ENCODE measurements at regions not wholly inside any gene's neighbourhood (a gene's known extent, or its start where the extent isn't known, plus 50 kb on each side); places are given as distances from the start of the nearest gene placed in this dataset.

GRCh38 chr19:28948566-28948965 is 264.4 kb downstream of the UQCRFS1 start:
- POLR2A ChIA-PET, result no interaction called here
- CTCF ChIA-PET, result no interaction called here

- ChIA-PET CTCF (no interaction called here), POLR2A (no interaction called here)
Observed at GRCh38 chr19:28948026-28948425, 264.9 kb downstream of the UQCRFS1 start.

GRCh38 chr19:28943651-28944050 is 269.3 kb downstream of the UQCRFS1 start:
- CTCF ChIA-PET, result no interaction called here

GRCh38 chr19:28941833-28942232 is 271.1 kb downstream of the UQCRFS1 start:
- POLR2A ChIA-PET, result no interaction called here

More at GRCh38 chr19:28943651-28944050, 269.3 kb downstream of the UQCRFS1 start:
- POLR2A ChIA-PET, result no interaction called here

GRCh38 chr19:28940751-28941500 is 272.0 kb downstream of the UQCRFS1 start:
- ChIA-PET CTCF (no interaction called here), POLR2A (no interaction called here)

More at GRCh38 chr19:28941833-28942232, 271.1 kb downstream of the UQCRFS1 start:
- CTCF ChIA-PET, result no interaction called here

DNA sequence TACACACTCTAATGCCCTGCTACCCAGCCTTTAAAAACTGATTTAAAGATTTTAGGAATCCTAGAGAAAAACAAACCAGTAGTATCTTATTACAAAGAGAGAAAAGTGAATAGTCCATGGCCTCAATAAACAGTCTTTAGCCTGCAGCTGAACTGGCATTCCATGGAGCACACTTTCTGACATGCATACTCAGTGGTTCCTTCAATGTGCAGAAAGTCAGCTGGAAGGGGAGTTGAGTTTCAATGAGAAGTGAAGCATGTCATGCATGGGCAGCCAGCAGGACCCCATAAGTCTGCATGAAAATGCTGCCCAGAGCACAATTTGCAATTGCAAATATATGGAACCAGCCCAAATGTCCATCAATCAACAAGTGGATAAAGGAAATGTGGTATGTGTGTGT is 273.7 kb downstream of the UQCRFS1 start:
- ChIA-PET POLR2A (no interaction called here), CTCF (no interaction called here)

GRCh38 chr19:28936001-28936400 is 276.9 kb downstream of the UQCRFS1 start:
- ChIA-PET CTCF (no interaction called here), POLR2A (no interaction called here)

DNA sequence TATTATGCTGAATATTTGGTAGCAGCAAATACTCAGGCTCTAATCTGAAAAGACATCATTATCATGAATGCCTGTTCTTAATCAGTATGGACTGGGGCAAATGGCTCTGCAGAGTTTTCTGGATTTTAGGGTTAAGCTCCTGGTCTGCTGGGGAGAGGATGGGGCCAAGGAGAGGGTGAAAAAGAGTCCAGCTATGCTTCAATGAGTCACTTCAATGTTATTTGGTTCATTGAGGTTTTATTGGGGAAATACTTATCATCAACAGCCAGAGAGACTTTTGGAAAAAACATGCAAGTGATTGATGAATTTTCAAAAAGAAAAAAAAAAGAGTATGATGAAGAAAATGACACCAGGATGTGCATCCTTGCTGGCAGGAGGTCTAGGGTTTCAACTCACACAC is 278.3 kb downstream of the UQCRFS1 start:
- CTCF ChIA-PET, result no interaction called here
- POLR2A ChIA-PET, result no interaction called here

- ChIA-PET CTCF (no interaction called here), POLR2A (no interaction called here)
Observed at GRCh38 chr19:28933039-28933438, 279.9 kb downstream of the UQCRFS1 start.

GRCh38 chr19:28932446-28932845 is 280.5 kb downstream of the UQCRFS1 start:
- ChIA-PET POLR2A (no interaction called here), CTCF (no interaction called here)

DNA sequence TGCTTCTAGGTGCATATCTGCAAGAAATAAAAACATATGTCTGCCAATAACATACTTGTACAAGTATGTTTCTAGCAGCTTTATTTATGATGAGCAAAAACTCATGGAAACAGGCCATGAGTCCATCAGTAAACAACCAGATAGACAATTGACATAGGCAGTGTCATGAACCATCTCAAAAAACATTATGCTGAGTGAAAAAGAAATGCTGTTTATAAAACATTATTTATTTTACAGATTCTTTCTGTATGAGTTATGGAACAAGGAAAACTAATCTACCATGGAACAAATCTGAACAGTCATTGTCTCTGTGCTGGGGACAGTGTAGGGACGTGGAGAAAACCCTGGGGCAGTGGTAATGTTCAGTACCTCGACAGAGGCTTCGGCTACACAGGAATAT is 283.9 kb downstream of the UQCRFS1 start:
- POLR2A ChIA-PET, result no interaction called here
- CTCF ChIA-PET, result no interaction called here

GRCh38 chr19:28927456-28927855 is 285.5 kb downstream of the UQCRFS1 start:
- ChIA-PET CTCF (no interaction called here), POLR2A (no interaction called here)

GRCh38 chr19:28920269-28921066 is 292.5 kb downstream of the UQCRFS1 start:
- CTCF ChIA-PET, result no interaction called here
- POLR2A ChIA-PET, result no interaction called here

DNA sequence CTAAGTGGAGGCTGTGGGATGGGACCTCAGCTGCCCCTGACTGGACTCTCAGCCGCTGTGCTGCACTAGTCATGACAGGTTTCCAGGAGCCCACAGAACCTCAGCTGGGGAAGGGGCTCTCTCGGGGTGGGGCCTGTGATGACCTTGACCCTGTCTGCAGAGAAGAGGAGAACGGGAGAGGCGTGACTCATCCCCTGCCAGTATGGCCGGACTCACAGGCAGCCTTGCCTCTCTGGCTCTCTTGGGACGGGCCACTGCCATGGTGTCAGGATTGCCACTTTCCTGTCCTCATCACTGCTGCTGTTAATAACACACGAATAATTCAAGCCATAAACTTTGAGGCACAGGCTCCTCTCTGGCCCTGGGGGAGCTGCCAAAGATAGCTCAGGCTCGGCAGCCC is 295.3 kb downstream of the UQCRFS1 start:
- ChIA-PET POLR2A (no interaction called here), CTCF (no interaction called here)

DNA sequence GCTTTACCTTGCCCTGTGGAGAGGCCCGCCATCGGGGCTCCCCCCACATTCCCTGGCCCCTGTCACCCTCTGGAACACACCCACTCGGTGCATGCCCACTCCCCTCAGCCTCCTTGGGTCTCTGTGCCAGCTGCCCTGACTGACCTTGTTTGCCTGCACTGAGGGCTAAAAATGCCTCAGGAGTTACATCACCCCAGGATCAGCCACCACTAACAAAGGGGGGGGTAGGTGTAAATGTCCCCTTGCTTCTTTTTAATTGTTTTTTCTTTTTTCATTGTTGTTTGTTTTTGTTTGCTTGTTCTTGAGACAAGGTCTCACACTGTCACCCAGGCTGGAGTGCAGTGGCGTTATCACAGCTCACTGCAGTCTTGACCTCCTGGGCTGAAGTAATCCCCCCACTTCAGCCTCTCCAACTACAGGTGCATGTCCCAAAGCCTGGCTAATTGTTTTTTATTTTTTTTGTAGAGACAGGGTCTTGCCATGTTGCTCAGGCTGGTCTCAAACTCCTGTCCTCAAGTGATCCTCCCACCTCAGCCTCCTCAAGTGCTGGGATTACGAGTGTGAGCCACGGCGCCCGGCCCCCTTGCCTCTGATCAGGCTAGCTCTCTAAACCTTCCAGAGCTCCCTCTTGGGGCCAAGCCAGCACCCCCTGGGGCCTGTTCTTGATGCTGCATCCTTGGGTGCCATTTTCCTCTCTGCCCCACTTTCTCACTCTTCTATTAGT is 297.1 kb downstream of the UQCRFS1 start:
- POLR2A ChIA-PET, result no interaction called here

GRCh38 chr19:28915202-28915601 is 297.7 kb downstream of the UQCRFS1 start:
- ChIA-PET CTCF (no interaction called here), POLR2A (no interaction called here)

More for the DNA sequence above, 297.1 kb downstream of the UQCRFS1 start:
- CTCF ChIA-PET, result no interaction called here

DNA sequence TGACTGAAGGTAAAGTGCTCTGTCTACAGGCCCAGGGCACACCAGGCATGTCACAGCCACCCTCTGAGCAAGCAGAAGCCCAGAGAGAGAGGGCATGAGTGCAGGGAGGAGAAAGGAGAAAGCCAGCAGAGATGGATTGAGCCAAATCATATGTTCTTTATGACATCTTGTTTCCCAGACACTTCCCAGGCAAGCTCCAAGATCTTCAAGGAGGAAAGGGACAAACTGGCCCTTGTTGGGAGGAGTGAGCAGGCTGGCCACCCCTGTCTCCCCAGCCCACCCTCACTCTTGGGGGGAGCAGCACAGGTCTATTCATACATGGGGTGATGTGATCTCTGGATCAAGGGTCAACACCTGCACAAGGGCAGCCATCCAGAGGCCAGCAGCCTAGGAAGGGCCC is 298.8 kb downstream of the UQCRFS1 start:
- ChIA-PET POLR2A (no interaction called here), CTCF (no interaction called here)

DNA sequence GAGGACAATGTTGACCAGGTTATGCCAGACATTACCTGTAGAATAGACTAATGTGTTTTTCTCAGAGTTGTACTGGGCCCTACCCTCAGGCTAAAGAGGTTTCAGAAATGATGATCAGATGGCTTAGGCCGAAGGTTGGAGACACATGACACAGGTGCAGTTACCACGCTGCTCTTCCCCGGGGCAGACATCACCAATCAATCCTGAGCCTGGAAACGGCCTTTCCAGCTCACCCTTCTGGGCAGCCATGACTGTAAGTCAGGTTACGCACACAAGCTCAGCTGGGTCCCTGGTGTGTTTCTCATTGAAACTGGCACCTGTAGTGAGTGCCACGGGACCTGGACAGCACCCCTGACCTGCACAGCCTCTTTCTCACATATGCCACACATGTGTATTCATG is 299.3 kb downstream of the UQCRFS1 start:
- CTCF ChIA-PET, result no interaction called here
- POLR2A ChIA-PET, result no interaction called here

DNA sequence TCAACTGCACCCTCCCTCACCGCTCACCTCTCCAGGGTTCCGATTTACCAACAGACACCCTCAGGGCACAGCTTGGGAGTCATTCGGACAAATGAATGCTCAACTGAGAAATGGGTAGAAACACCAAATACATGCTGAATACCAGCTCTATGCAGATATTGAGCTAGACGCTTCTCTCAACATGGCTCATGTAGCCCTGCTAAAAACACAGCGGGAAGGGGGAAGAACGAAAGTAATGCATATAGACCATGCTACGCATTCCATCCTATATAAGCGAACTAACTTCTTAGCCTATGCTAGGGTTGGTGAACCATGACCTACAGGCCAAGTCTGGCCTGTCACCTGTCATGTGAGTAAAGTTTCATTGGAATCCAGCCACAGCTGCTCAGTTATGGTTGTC is 304.0 kb downstream of the UQCRFS1 start:
- CTCF ChIA-PET, result no interaction called here
- POLR2A ChIA-PET, result no interaction called here

DNA sequence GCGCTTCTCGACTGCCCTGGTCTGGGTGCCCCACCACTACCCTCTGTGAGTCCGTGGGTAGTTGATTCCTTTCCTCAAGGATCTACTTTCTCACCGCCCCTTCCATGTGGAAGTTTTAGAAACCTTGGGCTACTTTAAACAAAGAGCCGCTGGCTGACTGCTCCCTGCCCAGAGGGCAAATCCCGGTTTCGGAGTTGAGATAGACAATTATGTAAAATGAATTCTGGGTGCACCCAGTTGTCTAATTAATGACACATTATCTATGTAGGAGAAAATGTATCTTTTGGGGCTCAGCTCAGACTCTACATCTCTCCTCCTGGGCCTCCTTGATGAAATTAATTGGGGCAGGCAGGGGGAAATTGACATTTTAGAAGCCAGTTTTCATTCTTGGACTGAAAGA is 305.4 kb downstream of the UQCRFS1 start:
- ChIA-PET POLR2A (no interaction called here), CTCF (no interaction called here)

GRCh38 chr19:28905996-28906395 is 307.0 kb downstream of the UQCRFS1 start:
- ChIA-PET POLR2A (no interaction called here), CTCF (no interaction called here)

Data from activated CD8-positive, alpha-beta memory T cell treated with anti-CD3 and anti-CD28 coated beads for 36 hours (primary cell).